ENCODE measurements at regions not wholly inside any gene's neighbourhood (a gene's known extent, or its start where the extent isn't known, plus 50 kb on each side); places are given as distances from the start of the nearest gene placed in this dataset.

- DNase-seq (ENCODE audit: low read depth): peak; percentile 95
These were observed 95.4 kb upstream of the DAB2 start for GRCh38 chr5:39520232-39520572.

- peak; percentile 56 for DNase-seq (ENCODE audit: low read depth)
These were observed 94.9 kb upstream of the DAB2 start for GRCh38 chr5:39519566-39520231.

- DNase-seq (ENCODE audit: low read depth): no peak
These were observed 94.3 kb upstream of the DAB2 start for GRCh38 chr5:39519079-39519478.

GRCh38 chr5:39518516-39518915, 93.7 kb upstream of the DAB2 start:
- peak; percentile 44 for DNase-seq (ENCODE audit: low read depth)

GRCh38 chr5:39517800-39518199, 93.0 kb upstream of the DAB2 start:
- peak; percentile 95 for DNase-seq (ENCODE audit: low read depth)

- no peak for DNase-seq (ENCODE audit: low read depth)
These were observed 91.1 kb upstream of the DAB2 start for GRCh38 chr5:39515881-39516280.

- peak; percentile 84 for DNase-seq (ENCODE audit: low read depth)
These were observed 88.5 kb upstream of the DAB2 start for GRCh38 chr5:39513236-39513635.

- DNase-seq (ENCODE audit: low read depth): peak; percentile 66
These were observed 81.4 kb upstream of the DAB2 start for GRCh38 chr5:39506211-39506610.

GRCh38 chr5:39505791-39506190, 81.0 kb upstream of the DAB2 start:
- no peak for DNase-seq (ENCODE audit: low read depth)

- DNase-seq (ENCODE audit: low read depth): no peak
These were observed 80.6 kb upstream of the DAB2 start for GRCh38 chr5:39505363-39505762.

- DNase-seq (ENCODE audit: low read depth): peak; percentile 92
These were observed 78.4 kb upstream of the DAB2 start for GRCh38 chr5:39503155-39503554.

- DNase-seq (ENCODE audit: low read depth): no peak
These were observed 77.9 kb upstream of the DAB2 start for GRCh38 chr5:39502704-39503103.

- DNase-seq (ENCODE audit: low read depth): peak; percentile 94
These were observed 76.6 kb upstream of the DAB2 start for GRCh38 chr5:39501397-39501796.

- DNase-seq (ENCODE audit: low read depth): peak; percentile 64
These were observed 75.9 kb upstream of the DAB2 start for GRCh38 chr5:39500551-39501175.

- peak; percentile 56 for DNase-seq (ENCODE audit: low read depth)
These were observed 73.6 kb upstream of the DAB2 start for GRCh38 chr5:39498278-39498952.

GRCh38 chr5:39497322-39497721, 72.5 kb upstream of the DAB2 start:
- DNase-seq (ENCODE audit: low read depth): no peak

GRCh38 chr5:39495227-39495626, 70.4 kb upstream of the DAB2 start:
- DNase-seq (ENCODE audit: low read depth): no peak

GRCh38 chr5:39494534-39494933, 69.8 kb upstream of the DAB2 start:
- DNase-seq (ENCODE audit: low read depth): no peak

GRCh38 chr5:39494107-39494510, 69.3 kb upstream of the DAB2 start:
- DNase-seq (ENCODE audit: low read depth): peak; percentile 34

GRCh38 chr5:39491210-39491609, 66.4 kb upstream of the DAB2 start:
- no peak for DNase-seq (ENCODE audit: low read depth)

GRCh38 chr5:39489263-39489662, 64.5 kb upstream of the DAB2 start:
- no peak for DNase-seq (ENCODE audit: low read depth)

GRCh38 chr5:39486790-39487189, 62.0 kb upstream of the DAB2 start:
- no peak for DNase-seq (ENCODE audit: low read depth)

GRCh38 chr5:39486361-39486760, 61.6 kb upstream of the DAB2 start:
- DNase-seq (ENCODE audit: low read depth): no peak

Measured in LHCN-M2 (cell line).